ENCODE measurements at regions not wholly inside any gene's neighbourhood (a gene's known extent, or its start where the extent isn't known, plus 50 kb on each side); places are given as distances from the start of the nearest gene placed in this dataset.

DNA sequence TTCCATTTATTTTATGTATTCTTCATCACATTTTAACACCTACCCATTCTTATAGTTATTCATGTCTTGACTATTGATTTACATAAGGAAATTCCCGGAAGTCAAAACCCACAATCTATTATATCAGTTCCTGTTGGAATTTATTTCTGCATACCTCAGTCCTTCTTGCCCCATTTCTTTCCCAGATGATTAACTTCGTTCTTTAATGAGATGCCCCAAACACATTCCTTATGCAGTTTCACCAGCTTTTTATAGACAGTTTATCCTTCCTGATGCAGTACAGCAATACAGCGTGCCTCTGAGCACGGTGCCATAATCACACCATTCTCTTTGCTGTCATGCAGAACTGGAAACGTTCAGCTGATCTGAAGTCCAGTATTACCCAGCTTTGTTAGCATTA, 175.8 kb upstream of the NANOGP8 start:
- TF ChIP-seq, protein P1, sequence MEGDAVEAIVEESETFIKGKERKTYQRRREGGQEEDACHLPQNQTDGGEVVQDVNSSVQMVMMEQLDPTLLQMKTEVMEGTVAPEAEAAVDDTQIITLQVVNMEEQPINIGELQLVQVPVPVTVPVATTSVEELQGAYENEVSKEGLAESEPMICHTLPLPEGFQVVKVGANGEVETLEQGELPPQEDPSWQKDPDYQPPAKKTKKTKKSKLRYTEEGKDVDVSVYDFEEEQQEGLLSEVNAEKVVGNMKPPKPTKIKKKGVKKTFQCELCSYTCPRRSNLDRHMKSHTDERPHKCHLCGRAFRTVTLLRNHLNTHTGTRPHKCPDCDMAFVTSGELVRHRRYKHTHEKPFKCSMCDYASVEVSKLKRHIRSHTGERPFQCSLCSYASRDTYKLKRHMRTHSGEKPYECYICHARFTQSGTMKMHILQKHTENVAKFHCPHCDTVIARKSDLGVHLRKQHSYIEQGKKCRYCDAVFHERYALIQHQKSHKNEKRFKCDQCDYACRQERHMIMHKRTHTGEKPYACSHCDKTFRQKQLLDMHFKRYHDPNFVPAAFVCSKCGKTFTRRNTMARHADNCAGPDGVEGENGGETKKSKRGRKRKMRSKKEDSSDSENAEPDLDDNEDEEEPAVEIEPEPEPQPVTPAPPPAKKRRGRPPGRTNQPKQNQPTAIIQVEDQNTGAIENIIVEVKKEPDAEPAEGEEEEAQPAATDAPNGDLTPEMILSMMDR (IDR thresholded peaks at IDR 0.05; ENCODE audit: poor library complexity) = no peak
- TF ChIP-seq EZH2 (IDR thresholded peaks at IDR 0.05; ENCODE audit: borderline replicate concordance) = no peak
